Activated CD8-positive, alpha-beta T cell treated with anti-CD3 and anti-CD28 coated beads, Interleukin-2, amount 10 ng/mL, durations not matched to agents 7 days and 5 days (primary cell): ENCODE measurements at regions not wholly inside any gene's neighbourhood (a gene's known extent, or its start where the extent isn't known, plus 50 kb on each side); places are given as distances from the start of the nearest gene placed in this dataset.
A peak's percentile ranks its signal among the peaks of the same experiment; 100 is the strongest.

Experiments used
- ATAC-seq: fragments of 150-1000 bp; cut with Tn5 transposase; one replicate; pipeline ENCODE4 v1.10.0; 2021; ENCODE audit warnings: moderate library complexity
- CTCF ChIA-PET: fragments of 350-600 bp; sonication (Branson Sonifier 250); formaldehyde crosslinking; loops from one replicate; lab custom pipeline; 2021; ENCODE audit warnings: antibody characterized with exemption; lab: Charles Lee
- POLR2A ChIA-PET: fragments of 350-600 bp; sonication (Branson Sonifier 250); formaldehyde crosslinking; loops from one replicate; lab custom pipeline; 2021; ENCODE audit warnings: antibody characterized with exemption; lab: Charles Lee
- DNase-seq: peaks from one replicate; pipeline ENCODE4 v3.0.0-alpha.2; 2020
- H3K27ac Mint-ChIP-seq: one replicate; pipeline ENCODE4 v1.8.0; 2021; ENCODE audit warnings: mild to moderate bottlenecking, mixed read lengths
- H3K27me3 Mint-ChIP-seq: one replicate; pipeline ENCODE4 v1.8.0; 2021; ENCODE audit warnings: low read depth, mixed read lengths
- H3K36me3 Mint-ChIP-seq: one replicate; pipeline ENCODE4 v1.8.0; 2021; ENCODE audit warnings: low read depth, mixed read lengths
- H3K4me1 Mint-ChIP-seq: one replicate; pipeline ENCODE4 v1.8.0; 2021; ENCODE audit warnings: low read depth, mixed read lengths
- H3K4me3 Mint-ChIP-seq: one replicate; pipeline ENCODE4 v1.8.0; 2021; ENCODE audit warnings: mild to moderate bottlenecking, mixed read lengths
- H3K9me3 Mint-ChIP-seq: one replicate; pipeline ENCODE4 v1.8.0; 2022; ENCODE audit warnings: mixed read lengths; ENCODE audit not compliant: insufficient read depth

DNA sequence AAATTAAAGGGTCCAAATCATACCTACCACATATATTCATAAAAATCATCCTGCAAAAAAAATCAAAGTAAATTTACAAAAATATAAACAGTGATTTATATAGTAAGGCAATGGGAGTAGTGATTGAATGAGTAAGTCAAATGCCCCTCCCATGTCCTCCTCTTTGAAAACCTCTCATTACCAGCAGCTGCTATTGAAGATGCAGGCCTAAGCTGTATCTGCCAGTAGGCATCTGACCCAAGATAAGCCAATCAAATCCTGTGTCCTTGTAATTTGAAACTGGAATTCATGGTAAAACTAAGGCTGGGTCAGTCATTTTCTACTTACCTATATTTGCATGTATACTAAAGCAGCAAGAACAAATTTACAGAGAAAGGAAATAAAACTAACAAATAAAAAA is 60.4 kb upstream of the POU1F1 start:
- H3K27me3 Mint-ChIP-seq, result no peaks in the 10 kb centered on the region
- no peak for DNase-seq
- H3K9me3 Mint-ChIP-seq, result no peaks in the 10 kb centered on the region
- ATAC-seq, result no peak
- POLR2A ChIA-PET, result no interaction called here
- H3K4me1 Mint-ChIP-seq, result peaks cover 7% of the 10 kb centered on the region
- CTCF ChIA-PET, result interaction anchor here (1.5 kb wide), 1 partner anchor 14 kb away, joined by 5 read pairs; no protein-coding TSS in a partner anchor
- H3K36me3 Mint-ChIP-seq, result no peaks in the 10 kb centered on the region
- H3K4me3 Mint-ChIP-seq, result no peak overlapping the region
- H3K27ac Mint-ChIP-seq, result no peak overlapping the region

DNA sequence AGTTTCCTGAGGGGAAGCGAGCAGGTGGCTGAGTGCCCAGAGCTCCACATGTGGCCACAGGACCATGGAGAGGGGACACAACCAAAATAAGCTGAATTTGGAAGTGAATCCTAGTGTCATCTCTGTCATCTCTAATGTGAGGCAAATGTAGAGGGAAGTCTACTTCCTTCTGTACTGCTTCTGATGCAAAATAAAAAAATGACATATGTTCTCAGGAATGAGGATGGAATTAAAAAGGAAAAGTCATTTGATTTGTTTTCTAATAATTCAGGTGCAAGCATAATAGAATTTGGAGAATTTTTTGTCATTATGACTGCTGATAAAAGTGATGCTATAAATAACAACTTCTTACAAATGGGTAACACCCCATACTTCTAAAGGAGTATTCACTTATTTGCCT is 59.5 kb upstream of the POU1F1 start:
- POLR2A ChIA-PET, result no interaction called here
- DNase-seq, result no peak
- ATAC-seq, result no peak
- CTCF ChIA-PET, result interaction anchor here (1.5 kb wide), 1 partner anchor 15 kb away, joined by 5 read pairs; no protein-coding TSS in a partner anchor
- H3K36me3 Mint-ChIP-seq, result no peaks in the 10 kb centered on the region
- no peak overlapping the region for H3K4me3 Mint-ChIP-seq
- peaks cover 7% of the 10 kb centered on the region for H3K4me1 Mint-ChIP-seq
- no peak overlapping the region for H3K27ac Mint-ChIP-seq
- H3K9me3 Mint-ChIP-seq, result no peaks in the 10 kb centered on the region
- H3K27me3 Mint-ChIP-seq, result no peaks in the 10 kb centered on the region

DNA sequence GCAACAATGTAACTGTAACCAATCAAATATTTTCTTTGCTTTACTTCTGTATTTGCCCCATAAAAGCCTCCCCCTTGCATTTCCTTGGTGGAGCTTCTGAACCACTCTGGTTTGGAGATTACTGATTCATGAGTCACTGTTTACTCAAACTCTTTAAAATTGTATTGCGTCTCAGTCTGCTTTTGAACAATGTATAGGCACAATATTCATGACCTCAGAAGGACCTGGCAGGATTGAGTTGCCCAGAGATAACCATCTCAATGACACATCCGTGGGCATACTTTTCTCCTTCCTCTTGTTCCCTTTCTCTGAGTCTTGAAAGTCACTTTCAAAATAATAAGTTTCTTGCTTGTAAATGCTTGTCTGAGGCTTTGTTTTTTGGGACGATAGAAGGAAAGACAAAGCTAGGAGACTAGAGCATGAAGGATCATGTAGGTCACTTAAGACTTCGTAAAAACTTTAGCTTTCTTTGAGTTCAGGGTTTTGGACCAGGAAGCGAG is 57.1 kb upstream of the POU1F1 start:
- H3K27me3 Mint-ChIP-seq, result no peaks in the 10 kb centered on the region
- peaks cover 7% of the 10 kb centered on the region for H3K4me1 Mint-ChIP-seq
- no peak overlapping the region for H3K27ac Mint-ChIP-seq
- no peak overlapping the region for H3K4me3 Mint-ChIP-seq
- ATAC-seq (peak; percentile 19), DNase-seq (no peak)
- H3K9me3 Mint-ChIP-seq, result no peaks in the 10 kb centered on the region
- POLR2A ChIA-PET, result interaction anchor here (0.7 kb wide), 1 partner anchor 63 kb away, joined by 3 read pairs; no protein-coding TSS in a partner anchor
- no peaks in the 10 kb centered on the region for H3K36me3 Mint-ChIP-seq
- CTCF ChIA-PET, result interaction anchor here (0.9 to 2.1 kb wide), 5 partner anchors 15 to 670 kb away, joined by 3 to 8 read pairs (median 4); no protein-coding TSS in a partner anchor

DNA sequence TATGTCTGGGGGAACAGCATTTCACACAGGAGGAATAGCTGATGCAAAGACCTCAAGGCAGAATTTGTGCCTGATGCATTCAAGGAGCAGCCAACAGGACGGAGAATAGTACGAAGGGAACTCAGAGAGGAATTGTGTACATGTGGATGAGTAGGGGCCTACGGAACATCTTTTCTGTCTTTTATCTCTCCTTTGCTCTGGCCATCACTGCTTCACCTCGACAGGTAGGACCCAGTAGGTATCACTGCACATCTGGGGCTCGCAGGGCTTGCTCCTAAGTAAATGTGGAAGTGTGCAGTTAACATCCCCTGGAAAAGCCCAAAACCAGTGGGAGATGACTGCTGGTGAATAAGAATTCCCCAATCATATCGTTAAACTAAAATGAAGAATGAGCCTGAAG is 56.4 kb upstream of the POU1F1 start:
- no peak overlapping the region for H3K27ac Mint-ChIP-seq
- ChIA-PET CTCF (interaction anchor here (0.9 to 2.1 kb wide), 5 partner anchors 15 to 670 kb away, joined by 3 to 8 read pairs (median 4); no protein-coding TSS in a partner anchor), POLR2A (no interaction called here)
- H3K9me3 Mint-ChIP-seq, result no peaks in the 10 kb centered on the region
- no peak for ATAC-seq
- H3K4me1 Mint-ChIP-seq, result peaks cover 7% of the 10 kb centered on the region
- H3K36me3 Mint-ChIP-seq, result no peaks in the 10 kb centered on the region
- no peak for DNase-seq
- H3K4me3 Mint-ChIP-seq, result no peak overlapping the region
- no peaks in the 10 kb centered on the region for H3K27me3 Mint-ChIP-seq

DNA sequence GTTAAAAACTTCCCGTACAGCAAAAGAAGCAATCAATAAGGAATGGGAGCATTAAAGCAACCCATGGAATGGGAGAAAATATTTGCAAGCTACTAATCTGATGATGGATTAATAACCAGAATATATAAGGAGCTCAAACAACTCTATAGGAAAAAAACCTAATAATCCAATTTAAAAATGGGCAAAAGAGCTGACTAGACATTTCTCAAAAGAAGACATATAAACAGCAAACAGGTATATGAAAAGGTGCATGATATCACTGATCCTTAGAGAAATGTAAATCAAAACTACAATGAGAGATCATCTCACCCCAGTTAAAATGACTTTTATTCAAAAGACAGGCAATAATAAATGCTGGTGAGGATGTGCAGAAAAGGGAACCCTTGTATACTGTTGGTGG is 52.7 kb upstream of the POU1F1 start:
- Mint-ChIP-seq H3K36me3 (no peaks in the 10 kb centered on the region), H3K4me3 (no peak overlapping the region), H3K27me3 (no peaks in the 10 kb centered on the region), H3K27ac (no peak overlapping the region), H3K9me3 (no peaks in the 10 kb centered on the region), H3K4me1 (peaks cover 7% of the 10 kb centered on the region)
- CTCF ChIA-PET, result interaction anchor here (1.0 kb wide), 1 partner anchor 10 kb away, joined by 3 read pairs; no protein-coding TSS in a partner anchor
- no peak for ATAC-seq
- POLR2A ChIA-PET, result no interaction called here
- no peak for DNase-seq
